ENCODE measurements at regions not wholly inside any gene's neighbourhood (a gene's known extent, or its start where the extent isn't known, plus 50 kb on each side); places are given as distances from the start of the nearest gene placed in this dataset.

DNA sequence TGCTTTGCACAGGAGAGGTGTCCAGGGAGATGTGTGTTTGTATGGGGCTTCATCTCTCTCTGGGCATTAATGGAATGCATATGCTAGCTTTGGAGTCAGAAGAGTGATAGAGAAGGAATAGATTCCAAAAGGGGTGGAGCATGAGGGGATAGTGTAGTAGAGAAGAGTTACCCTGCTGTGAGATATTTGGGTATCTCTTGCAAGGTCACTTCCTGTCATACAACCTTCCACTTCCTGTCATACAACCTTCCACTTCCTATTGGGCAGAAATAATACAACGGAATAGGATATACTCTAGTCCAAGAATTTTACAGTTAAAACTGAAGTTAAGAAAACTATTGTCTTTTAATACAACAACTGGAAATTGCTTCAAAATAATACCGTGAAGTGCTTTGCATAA is 351.8 kb upstream of the FMN2 start:
- DNase-seq, result no peak

DNA sequence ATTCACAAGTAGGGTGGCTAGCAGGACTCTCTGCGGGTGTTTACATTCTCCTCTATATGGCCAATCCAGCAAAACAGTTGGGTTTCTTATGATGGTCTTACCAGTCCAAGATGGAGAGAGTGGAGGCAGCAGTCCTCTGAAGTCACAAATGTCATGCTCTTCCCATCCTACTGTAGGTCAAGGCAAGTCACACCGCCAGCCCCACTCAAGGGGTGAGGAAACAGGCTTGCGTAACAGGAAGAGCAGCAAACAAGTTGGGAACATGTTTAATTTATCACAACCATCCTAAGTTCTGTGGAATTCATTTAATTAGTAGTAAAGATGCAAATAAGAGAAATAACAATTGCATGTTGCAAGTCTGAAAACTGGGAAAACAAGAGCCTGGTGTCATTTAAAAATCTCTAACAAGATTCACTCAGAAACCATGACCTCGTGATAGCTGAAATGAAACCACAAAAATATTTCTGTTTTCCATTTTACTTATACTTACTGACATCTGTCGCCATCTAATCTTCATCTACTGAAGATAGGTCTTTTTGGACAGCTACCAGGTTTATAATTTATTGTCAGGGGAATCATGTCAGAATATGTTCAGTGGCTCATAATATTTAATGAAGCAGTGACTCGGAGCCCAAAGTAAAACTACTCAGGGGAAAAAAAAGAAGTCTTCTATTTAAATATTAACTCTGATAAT is 349.1 kb upstream of the FMN2 start:
- no peak for DNase-seq

DNA sequence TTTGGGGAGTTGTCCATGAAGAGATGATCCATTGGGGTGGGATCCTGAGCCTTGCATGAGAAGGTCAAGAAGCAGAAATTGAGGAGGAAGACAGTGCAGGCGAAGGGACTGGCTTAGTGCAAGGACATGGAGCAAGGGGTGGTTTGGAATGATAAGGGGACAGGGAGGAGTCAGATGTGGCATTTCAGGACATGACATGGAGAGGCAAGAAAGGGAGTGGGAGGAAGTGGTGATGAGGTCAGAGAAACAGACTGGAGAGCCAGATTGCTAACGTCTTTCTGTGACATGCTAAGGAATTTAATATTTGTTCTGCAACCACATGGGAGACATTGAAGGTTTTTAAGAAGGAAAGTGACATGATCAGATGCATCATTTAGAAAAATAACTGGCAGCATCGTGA is 346.8 kb upstream of the FMN2 start:
- DNase-seq, result no peak

DNA sequence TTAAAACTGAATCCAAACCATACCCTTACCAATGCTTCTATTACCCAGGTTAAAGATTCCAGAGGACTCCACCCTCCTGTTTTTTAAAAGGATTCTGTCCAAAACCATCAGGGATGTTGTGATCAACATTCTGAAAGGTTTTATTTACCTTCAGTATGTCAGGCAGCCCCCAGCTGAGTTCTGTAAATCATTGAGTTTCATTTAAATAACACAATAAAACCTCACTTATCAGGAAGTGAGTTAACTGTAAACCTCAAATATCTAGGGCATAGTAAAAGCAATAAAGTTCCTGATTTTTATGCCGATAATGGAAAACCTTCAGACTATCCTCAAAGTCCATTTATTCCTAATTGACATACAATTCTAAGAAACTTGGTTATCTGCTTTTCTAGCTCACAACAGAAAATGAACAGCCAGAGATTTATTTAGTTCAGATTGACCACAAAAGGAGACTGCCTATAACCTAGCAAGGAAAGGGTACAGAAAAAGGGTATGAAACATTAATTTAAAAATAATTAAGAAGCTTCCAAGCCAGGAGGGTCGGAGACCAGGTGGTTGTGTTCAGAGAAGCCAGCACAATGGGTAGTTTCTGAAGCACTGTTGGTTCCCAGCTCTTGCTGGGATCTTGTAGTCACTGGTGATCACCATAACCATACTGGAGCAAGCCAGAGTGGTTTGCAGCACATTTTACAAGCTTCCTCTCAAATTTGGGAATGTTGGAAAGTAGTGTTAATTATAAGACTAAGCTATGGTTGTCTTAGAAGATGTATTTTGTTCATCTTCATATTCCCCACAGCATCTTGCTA is 336.4 kb upstream of the FMN2 start:
- DNase-seq, result no peak

DNA sequence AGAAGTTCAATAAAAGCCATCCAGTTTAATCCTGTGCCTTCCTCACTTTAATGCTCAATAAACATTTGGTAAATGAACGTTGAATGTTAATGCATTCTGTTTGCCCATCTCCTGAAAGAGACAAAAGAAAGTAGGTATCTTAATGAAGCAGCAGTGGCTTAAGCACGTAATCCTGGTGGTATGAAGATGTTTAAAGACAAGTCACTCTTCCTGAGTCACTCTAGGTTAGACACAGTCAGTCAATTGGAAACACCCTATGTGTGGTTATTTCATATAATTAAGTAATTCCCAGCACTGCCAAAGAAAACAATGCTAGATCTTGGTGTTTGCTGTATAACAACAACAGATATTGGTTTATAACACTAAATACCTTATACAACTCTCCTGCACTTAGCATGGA is 334.0 kb upstream of the FMN2 start:
- DNase-seq, result no peak

DNA sequence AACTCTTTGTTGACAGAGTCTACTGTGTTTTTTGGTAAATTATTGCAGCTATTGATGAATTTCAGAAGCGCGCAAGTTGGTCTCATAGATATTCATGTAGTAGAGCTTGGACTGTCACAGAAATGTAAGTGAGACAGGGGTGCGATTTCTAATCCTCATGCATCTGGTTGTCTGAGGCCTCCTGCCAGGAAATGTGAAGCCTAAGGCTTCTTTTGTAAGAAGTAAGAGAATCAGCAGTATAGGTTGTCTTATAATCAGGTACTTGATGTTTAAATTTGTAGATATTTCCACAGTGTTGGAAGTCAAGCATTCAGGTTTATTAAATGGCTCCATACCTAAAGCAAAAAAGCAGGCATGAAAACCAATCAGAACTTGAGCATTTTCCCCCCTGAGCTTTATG is 332.9 kb upstream of the FMN2 start:
- no peak for DNase-seq

DNA sequence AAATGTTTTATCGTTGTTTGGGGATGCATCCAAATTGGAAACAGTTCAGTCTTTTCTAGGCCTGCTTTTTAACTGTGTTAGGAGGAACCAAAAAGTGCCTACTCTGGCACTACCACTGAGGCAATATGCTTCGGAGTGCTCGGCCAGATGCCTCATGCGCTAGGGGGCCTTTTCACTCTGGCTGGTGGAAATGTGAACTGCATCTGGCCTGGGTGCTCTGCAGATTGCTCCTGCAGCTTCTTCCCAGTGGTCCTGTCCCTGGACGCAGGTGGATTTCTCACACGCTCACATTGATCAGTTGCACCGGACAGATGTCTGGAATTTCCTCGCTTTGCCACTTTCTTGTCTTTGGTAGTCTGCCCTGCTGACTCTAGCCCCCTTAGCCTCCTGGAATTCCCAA is 330.2 kb upstream of the FMN2 start:
- no peak for DNase-seq

DNA sequence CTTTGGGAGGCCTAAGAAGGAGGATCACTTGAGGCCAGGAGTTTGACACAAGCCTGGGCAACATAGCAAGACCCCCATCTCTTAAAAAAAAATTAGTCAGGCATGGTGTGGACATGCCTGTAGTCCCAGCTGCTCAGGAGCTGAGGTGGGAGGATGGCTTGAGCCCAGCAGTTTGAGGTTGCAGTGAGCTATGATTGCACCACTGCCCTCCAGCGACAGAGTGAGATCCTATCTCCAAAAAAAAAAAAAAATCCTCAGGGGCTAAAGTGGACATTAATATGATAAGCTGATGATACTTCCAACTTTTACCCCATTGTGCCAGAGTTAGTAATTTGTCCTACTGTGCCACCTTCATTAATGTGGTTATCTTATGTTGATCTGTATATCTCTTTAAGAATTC is 327.8 kb upstream of the FMN2 start:
- no peak for DNase-seq

DNA sequence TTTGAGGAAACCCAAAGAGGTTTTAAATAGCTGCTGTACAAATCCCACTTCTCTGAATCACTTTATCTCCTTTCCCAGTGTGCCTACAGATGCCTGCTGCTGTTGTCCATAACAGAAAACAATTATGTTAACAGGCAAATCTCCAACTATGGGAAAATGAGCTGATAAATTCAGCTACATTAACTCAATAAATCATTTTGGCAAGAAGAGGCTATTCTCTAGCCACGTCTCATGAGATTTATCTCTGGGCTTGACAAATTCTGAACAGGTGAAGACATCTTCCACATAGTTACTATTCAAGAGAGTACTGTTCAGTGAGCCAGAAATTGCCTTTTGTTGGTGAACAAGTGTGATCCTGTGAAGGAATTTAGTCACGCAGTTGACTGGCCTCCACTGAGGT is 327.1 kb upstream of the FMN2 start:
- DNase-seq, result no peak

DNA sequence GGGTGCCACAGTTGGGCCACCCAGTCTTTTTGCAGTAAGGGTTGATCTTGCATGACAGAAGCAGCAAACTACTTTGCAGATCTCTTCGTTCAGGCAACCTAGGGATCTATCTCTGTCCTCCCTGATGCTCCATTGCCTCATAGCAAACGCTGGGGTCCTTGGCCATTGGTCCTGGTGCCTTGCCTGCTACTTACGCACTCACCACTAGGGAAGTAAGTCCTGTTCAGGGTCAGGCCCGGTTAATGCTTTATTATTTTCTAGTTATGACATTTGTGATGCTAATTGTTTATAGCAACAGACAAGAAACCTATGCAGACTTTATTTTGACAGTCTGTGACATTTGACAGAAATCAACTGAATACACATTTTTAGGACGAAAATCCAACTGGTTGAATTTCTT is 326.5 kb upstream of the FMN2 start:
- DNase-seq, result no peak

DNA sequence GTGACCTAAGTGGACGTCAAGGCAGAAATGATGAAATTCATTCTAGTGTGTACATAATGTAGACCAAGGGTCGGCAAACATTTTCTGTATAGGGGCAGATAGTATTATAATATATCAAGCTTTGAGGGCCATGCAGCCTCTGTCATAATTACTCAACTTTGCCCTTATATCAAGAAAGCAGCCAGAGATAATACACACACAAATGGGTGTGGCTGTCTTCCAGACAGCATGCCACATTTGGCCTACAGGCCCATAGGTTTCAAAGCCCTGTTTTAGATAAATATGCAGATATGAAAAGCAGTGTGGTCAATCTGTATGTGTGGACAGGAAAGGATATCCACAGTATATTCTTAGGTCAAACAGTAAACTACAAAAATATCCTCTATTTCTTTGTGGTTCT is 320.1 kb upstream of the FMN2 start:
- DNase-seq, result no peak

DNA sequence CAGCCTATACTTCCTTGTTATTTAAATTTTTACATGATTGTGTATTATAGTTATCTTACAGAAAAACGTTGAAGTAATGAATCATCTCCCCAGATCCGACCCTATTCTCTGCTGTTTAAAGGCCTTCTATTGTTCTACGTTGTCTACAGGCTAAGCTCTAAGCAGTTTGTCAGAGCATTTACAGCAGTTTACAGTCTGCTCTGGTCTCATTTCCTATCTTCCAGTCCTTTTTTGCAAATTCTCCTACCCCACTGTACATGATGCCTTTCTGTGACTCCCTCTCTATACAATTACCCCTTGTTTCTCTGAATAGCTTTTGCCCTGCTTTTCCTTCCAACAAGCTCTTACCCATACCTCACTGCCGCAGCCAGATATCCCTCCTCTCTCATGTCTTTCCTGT is 319.2 kb upstream of the FMN2 start:
- no peak for DNase-seq

DNA sequence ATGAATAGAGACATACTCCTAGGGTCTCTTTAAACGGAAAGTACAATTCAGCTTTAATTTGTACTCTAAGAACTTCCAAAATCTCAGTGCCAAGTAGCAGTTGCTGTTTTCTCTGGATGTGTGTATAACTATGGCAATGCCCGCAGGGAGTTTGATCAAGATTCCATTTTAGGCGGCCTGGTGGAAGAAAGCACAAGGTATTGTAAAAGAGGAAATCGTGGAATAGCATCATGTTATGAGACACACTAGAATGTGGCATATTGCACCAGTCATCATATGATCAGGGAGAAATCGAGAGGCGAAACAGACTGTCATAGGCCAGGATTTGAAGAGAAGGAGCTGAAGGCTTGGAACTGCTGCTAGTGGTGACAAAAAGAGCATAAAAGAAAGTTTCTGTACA is 316.2 kb upstream of the FMN2 start:
- DNase-seq, result no peak

DNA sequence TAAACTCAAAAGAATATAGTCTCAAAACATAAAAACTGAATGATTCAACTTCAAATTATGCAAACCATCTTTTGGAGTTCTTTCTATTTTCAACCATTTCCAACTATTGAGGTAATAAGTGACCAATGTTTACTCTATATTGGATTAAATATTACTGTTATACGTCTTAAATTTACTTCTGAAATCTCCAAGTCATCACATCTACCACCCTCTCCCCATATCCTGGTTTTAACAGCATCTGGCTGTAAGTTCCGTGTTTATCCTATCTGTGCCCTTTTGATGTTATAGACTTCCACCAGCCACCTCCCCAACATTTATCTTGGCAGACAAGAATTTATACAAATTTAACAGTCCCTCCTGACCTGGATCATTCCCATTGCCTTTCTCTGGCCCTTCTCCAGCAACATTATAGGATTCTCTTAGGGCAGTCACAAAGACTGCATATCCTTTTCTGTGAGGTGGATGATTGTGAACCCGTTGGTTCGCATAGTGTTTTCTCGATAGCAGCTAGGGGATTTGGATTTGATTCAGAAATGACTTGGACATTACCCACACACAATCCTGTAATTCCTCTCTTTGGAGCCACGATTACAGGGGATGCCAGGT is 313.4 kb upstream of the FMN2 start:
- DNase-seq, result no peak

DNA sequence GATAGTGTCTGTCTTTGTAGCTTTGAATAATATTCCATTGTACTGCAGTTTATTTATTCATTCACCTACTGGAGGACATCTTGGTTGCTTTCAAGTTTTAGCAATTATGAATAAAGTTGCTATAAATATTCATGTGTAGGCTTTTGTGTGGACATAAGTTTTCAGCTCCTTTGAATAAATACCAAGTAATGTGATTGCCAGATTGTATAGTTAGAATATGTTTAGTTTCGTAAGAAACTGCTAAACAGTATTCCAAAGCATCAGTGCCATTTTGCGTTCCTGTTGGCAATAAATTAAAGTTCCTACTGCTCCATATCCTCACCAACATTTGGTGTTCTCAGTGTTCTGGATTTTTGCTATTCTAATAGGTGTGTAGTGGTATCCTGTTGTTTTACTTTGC is 311.7 kb upstream of the FMN2 start:
- DNase-seq, result no peak

DNA sequence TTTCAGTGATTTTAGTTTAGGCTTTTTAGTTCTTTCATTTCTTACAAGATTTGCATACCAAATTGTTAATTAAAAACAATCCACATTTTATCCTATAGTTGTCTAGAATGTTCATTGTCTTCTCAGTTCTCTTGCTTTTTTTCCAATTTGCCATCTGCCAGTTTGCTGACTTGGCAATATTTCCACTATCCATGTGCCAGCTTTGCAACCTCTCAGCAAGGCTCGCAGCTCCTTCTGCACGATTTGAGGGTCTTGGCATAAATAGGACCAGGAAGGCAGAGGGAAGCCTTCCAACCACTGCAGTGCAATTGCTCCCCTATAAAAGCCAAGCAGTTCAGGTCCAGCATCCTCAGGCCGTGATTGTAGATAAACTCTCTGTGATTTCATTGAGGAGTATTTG is 306.8 kb upstream of the FMN2 start:
- no peak for DNase-seq

DNA sequence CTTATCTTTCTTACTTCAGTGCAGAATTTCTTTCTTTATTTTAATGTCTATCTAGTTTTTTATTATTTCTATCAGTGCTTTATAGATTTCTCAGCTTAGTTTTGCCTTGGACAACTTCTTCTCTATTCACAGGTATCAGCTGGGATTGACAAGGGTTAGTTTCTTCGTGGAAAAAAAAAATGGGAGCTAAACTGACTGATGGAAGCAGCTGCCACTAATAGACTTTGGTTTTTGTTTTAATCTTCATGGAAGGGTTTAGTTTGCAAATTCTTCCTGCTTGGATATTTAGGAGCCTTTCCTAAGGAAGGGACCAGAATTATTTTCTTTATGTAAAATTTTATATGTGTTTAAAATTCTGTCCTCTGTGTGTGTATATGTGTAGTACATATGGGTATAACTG is 306.1 kb upstream of the FMN2 start:
- DNase-seq, result no peak

DNA sequence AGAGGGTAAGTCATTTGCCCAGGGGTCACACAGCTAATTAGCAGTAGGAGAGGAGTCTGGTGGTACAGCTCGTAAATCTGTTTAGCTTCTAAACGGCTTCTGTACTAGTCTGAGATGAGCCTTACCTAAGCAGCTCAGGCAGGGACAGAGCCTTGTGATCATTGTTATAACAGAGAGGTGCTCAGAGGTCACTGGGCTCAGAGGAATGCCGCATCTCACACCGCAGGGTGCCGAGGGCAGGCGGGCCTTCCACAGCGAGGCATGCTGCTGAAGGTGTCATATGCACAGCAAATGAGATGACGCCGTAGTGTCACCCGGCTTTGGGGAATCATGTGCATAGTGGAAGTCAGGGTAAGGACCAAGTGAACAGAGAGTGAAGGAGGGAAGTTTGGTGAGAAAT is 305.2 kb upstream of the FMN2 start:
- DNase-seq, result no peak

DNA sequence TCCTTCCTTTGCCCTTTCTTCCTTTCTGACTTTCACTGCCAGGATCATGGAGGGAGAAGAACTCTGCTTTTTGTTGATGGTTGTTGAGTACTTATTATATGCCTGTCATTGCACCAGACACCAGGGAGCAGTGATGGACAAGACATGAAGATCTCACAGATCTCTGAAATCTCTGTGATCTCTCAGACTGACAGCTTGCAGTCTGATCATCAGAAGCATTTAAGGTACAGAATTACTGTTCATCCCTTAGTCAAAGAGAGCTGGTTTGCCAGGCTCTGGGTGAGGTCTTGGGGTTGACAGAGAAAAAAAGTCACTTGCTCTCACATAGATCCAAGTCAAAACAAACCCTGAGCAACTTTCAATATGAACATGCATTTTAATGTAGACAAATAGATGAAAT is 299.5 kb upstream of the FMN2 start:
- no peak for DNase-seq

DNA sequence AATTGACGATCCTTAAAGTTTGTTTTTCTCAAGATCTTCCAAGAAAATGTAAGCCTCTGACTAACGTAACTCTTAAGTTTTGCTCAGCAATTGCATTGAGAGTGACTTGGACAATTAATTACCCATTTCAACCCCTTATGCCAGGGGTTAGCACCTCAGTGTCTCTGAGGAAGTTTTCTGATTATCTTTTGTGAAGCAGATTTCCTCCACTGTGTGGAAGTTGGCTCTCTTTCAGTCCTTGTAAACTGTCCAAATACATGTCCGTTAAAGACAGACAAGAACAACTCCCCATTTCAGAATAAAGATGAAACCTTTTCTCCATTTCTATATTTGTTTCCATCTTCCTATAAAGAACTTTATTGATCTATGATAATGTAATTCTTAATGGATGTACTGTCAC is 296.4 kb upstream of the FMN2 start:
- DNase-seq, result no peak

DNA sequence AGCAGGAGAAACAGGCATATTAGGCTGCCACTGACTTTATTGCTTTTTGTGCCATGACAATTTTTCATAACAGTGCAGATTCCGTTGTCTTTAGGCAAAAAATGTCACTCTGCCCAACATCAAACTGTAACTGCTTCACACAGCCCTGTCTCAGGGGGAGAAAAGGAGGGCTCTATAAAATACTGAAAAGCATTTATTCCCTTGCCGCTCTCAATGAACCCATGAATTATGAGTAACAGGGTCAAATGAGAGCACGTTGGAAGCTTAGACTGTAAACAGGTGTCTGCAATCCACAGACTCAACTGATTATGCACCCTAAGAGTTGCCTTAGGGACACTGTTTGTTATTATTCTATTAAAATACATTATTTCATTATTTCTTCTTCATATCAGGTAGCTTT is 292.1 kb upstream of the FMN2 start:
- DNase-seq, result no peak

DNA sequence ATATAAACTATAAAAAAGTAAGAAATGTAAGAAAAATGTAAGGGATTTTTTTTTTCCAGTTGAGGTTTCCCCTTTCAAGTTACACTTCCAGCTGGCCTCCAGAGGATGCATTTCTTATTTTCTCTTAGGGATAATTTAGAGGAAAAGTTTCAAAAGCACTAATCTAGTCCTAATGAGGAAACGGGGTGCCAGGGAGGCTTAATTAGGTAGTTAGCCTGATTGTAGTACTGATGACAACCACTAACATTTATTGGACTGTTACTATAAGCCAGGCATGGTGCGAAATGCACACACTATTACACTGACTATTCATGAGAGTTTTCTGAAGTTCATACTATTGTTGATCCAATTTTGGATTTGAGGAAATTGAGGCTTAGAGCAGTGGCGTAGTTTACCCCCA is 290.8 kb upstream of the FMN2 start:
- no peak for DNase-seq

DNA sequence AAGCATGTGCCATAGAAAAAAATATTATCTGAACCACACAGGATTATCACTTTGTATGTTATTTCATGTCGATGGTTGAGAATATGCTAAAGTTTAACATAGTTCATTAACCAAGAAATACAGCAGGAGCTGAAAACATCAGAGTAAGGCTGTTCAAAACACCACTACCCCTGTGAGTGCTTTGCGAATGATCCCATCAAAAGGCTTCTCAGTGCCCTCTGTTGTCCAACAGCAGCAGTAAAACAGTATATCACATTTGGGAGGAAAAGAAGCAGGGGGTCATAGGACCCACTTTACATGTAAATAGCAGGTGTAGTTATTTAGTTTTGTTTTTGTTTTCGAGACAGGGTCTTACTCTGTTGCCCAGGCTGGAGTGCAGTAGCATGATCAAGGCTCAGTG is 289.4 kb upstream of the FMN2 start:
- no peak for DNase-seq

DNA sequence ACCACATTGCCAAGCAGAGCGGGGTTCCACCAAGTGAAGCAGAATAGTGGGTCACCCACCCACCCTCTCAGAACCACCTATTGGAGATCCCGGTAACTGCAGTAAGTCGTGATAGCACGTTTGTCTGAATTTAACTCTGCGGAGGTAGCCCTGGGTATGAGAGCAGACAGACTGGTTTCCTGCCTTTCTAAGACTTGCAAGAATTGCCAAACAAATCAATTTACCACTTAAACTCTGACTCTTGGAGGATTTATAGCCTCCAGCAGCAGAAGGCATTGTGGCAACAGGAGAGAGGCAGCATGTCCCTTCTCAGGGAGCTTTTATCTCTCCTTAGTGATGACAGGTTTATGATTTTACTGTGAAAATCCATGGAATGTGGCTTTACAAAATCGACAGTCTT is 287.9 kb upstream of the FMN2 start:
- no peak for DNase-seq

DNA sequence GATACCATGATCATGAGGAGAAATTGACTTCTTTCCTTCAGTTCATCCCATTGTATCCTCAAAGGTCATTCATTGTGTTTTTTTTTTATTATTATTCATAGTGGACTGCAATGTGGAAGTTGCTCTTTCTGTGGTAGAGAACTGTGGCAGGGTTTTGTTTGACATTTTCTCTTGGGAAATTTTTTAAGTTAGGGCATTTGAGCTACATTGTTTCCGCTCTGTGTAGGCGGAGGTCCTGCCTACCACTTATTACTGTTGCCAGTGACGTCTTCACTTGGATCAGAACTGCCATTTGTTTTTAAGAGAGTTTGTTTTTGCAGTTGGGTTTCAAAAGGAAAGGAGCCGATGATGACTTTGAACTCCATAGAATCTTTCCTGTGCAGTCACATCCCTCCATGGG is 287.4 kb upstream of the FMN2 start:
- no peak for DNase-seq

Measured in right hindlimb (tissue), 1 donor.